GM12878 (cell line): ENCODE measurements at regions not wholly inside any gene's neighbourhood (a gene's known extent, or its start where the extent isn't known, plus 50 kb on each side); places are given as distances from the start of the nearest gene placed in this dataset.

Source experiments
- BCL11A ChIP-seq: IDR thresholded peaks from 2 replicates; pipeline ENCODE4 v1.6.1; 2011; ENCODE audit warnings: low read depth, low read length
- IRF4 ChIP-seq: IDR thresholded peaks from 2 replicates; pipeline ENCODE4 v1.6.1; 2011; ENCODE audit warnings: low read depth, low read length
- JUNB ChIP-seq: IDR thresholded peaks from 2 replicates; pipeline ENCODE4 v1.6.1; 2016; ENCODE audit warnings: antibody characterized with exemption, mild to moderate bottlenecking
- PAX8 ChIP-seq: fragments of 450-650 bp; IDR thresholded peaks from 2 replicates; pipeline ENCODE4 v1.6.1; 2017; ENCODE audit warnings: mild to moderate bottlenecking, moderate library complexity
- POLR2A ChIP-seq: IDR thresholded peaks from 2 replicates; pipeline ENCODE4 v1.6.1; 2011; ENCODE audit warnings: low read depth, mild to moderate bottlenecking, low read length
- STAT1 ChIP-seq: fragments of 450-650 bp; conservative IDR thresholded peaks from 2 replicates; pipeline ENCODE4 v1.6.1; 2014; ENCODE audit warnings: antibody characterized with exemption, mild to moderate bottlenecking
- TCF3 ChIP-seq: IDR thresholded peaks from 2 replicates; pipeline ENCODE4 v1.6.1; 2012; ENCODE audit warnings: low read depth, mild to moderate bottlenecking, low read length, borderline replicate concordance; ENCODE audit not compliant: insufficient read depth
- TCF7 ChIP-seq: IDR thresholded peaks from 2 replicates; pipeline ENCODE4 v1.6.1; 2014; ENCODE audit warnings: antibody characterized with exemption, borderline replicate concordance
- ZNF622 ChIP-seq: fragments of 450-650 bp; IDR thresholded peaks from 2 replicates; pipeline ENCODE4 v1.6.1; 2017; ENCODE audit warnings: mild to moderate bottlenecking, inconsistent platforms
- TF ChIP-seq, protein P1 (sequence below): IDR thresholded peaks from 2 replicates; pipeline ENCODE4 v1.6.1; 2011; ENCODE audit warnings: borderline replicate concordance, low read depth, mild to moderate bottlenecking, moderate library complexity, low read length; ENCODE audit not compliant: insufficient read depth, poor library complexity, severe bottlenecking
- TF ChIP-seq, protein P2 (sequence below): fragments of 450-650 bp; formaldehyde crosslinking; IDR thresholded peaks from 2 replicates; pipeline ENCODE4 v1.4.0; 2022; ENCODE audit warnings: mild to moderate bottlenecking, moderate library complexity
- TF ChIP-seq, protein P3 (sequence below): IDR thresholded peaks from 2 replicates; pipeline ENCODE4 v1.6.1; 2012; ENCODE audit warnings: improper control_type of control experiment, low read depth, low read length; ENCODE audit not compliant: insufficient replicate concordance
- TF ChIP-seq, protein P4 (sequence below): fragments of 450-650 bp; IDR thresholded peaks from 2 replicates; pipeline ENCODE4 v1.6.1; 2017; ENCODE audit warnings: borderline replicate concordance
- TF ChIP-seq, protein P5 (sequence below): fragments of 450-650 bp; IDR thresholded peaks from 2 replicates; pipeline ENCODE4 v1.6.1; 2018; ENCODE audit warnings: mild to moderate bottlenecking, low read depth, moderate library complexity; ENCODE audit not compliant: partially characterized antibody

DNA sequence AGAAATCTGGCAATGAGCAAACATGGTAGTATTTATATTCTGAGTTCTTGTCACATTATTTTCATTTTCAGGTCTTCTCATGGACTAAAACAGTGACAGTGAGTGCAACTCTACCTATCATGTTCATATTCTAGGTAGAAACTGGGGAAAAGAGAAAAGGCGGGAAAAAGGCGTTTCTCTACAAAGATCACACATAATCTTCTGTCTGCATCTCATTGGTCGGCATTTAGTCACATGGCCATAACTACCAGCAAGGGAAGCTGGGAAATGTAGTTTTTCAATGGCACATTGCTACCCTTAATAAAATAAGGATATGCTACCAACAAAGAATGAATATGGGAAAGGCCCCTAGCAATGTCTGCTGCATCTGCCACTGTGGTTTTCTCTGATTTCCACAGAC is 57.6 kb upstream of the B3GAT1 start (continued):
- TF ChIP-seq, protein P1, sequence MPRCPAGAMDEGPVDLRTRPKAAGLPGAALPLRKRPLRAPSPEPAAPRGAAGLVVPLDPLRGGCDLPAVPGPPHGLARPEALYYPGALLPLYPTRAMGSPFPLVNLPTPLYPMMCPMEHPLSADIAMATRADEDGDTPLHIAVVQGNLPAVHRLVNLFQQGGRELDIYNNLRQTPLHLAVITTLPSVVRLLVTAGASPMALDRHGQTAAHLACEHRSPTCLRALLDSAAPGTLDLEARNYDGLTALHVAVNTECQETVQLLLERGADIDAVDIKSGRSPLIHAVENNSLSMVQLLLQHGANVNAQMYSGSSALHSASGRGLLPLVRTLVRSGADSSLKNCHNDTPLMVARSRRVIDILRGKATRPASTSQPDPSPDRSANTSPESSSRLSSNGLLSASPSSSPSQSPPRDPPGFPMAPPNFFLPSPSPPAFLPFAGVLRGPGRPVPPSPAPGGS: no peak
- TF ChIP-seq TCF7 (no peak), STAT1 (no peak), BCL11A (no peak), ZNF622 (no peak), PAX8 (no peak), IRF4 (no peak), TCF3 (no peak), JUNB (no peak), POLR2A (no peak)
- TF ChIP-seq, protein P2, sequence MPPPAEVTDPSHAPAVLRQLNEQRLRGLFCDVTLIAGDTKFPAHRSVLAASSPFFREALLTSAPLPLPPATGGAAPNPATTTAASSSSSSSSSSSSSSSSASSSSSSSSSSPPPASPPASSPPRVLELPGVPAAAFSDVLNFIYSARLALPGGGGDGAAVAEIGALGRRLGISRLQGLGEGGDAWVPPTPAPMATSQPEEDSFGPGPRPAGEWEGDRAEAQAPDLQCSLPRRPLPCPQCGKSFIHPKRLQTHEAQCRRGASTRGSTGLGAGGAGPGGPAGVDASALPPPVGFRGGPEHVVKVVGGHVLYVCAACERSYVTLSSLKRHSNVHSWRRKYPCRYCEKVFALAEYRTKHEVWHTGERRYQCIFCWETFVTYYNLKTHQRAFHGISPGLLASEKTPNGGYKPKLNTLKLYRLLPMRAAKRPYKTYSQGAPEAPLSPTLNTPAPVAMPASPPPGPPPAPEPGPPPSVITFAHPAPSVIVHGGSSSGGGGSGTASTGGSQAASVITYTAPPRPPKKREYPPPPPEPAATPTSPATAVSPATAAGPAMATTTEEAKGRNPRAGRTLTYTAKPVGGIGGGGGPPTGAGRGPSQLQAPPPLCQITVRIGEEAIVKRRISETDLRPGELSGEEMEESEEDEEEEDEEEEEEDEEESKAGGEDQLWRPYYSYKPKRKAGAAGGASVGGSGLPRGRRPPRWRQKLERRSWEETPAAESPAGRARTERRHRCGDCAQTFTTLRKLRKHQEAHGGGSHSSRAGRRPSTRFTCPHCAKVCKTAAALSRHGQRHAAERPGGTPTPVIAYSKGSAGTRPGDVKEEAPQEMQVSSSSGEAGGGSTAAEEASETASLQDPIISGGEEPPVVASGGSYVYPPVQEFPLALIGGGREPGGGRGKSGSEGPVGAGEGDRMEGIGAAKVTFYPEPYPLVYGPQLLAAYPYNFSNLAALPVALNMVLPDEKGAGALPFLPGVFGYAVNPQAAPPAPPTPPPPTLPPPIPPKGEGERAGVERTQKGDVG (CRISPR knock-in tag): no peak
- TF ChIP-seq, protein P3, sequence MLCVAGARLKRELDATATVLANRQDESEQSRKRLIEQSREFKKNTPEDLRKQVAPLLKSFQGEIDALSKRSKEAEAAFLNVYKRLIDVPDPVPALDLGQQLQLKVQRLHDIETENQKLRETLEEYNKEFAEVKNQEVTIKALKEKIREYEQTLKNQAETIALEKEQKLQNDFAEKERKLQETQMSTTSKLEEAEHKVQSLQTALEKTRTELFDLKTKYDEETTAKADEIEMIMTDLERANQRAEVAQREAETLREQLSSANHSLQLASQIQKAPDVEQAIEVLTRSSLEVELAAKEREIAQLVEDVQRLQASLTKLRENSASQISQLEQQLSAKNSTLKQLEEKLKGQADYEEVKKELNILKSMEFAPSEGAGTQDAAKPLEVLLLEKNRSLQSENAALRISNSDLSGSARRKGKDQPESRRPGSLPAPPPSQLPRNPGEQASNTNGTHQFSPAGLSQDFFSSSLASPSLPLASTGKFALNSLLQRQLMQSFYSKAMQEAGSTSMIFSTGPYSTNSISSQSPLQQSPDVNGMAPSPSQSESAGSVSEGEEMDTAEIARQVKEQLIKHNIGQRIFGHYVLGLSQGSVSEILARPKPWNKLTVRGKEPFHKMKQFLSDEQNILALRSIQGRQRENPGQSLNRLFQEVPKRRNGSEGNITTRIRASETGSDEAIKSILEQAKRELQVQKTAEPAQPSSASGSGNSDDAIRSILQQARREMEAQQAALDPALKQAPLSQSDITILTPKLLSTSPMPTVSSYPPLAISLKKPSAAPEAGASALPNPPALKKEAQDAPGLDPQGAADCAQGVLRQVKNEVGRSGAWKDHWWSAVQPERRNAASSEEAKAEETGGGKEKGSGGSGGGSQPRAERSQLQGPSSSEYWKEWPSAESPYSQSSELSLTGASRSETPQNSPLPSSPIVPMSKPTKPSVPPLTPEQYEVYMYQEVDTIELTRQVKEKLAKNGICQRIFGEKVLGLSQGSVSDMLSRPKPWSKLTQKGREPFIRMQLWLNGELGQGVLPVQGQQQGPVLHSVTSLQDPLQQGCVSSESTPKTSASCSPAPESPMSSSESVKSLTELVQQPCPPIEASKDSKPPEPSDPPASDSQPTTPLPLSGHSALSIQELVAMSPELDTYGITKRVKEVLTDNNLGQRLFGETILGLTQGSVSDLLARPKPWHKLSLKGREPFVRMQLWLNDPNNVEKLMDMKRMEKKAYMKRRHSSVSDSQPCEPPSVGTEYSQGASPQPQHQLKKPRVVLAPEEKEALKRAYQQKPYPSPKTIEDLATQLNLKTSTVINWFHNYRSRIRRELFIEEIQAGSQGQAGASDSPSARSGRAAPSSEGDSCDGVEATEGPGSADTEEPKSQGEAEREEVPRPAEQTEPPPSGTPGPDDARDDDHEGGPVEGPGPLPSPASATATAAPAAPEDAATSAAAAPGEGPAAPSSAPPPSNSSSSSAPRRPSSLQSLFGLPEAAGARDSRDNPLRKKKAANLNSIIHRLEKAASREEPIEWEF: no peak
- TF ChIP-seq, protein P4, sequence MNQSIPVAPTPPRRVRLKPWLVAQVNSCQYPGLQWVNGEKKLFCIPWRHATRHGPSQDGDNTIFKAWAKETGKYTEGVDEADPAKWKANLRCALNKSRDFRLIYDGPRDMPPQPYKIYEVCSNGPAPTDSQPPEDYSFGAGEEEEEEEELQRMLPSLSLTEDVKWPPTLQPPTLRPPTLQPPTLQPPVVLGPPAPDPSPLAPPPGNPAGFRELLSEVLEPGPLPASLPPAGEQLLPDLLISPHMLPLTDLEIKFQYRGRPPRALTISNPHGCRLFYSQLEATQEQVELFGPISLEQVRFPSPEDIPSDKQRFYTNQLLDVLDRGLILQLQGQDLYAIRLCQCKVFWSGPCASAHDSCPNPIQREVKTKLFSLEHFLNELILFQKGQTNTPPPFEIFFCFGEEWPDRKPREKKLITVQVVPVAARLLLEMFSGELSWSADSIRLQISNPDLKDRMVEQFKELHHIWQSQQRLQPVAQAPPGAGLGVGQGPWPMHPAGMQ: no peak
- TF ChIP-seq, protein P5, sequence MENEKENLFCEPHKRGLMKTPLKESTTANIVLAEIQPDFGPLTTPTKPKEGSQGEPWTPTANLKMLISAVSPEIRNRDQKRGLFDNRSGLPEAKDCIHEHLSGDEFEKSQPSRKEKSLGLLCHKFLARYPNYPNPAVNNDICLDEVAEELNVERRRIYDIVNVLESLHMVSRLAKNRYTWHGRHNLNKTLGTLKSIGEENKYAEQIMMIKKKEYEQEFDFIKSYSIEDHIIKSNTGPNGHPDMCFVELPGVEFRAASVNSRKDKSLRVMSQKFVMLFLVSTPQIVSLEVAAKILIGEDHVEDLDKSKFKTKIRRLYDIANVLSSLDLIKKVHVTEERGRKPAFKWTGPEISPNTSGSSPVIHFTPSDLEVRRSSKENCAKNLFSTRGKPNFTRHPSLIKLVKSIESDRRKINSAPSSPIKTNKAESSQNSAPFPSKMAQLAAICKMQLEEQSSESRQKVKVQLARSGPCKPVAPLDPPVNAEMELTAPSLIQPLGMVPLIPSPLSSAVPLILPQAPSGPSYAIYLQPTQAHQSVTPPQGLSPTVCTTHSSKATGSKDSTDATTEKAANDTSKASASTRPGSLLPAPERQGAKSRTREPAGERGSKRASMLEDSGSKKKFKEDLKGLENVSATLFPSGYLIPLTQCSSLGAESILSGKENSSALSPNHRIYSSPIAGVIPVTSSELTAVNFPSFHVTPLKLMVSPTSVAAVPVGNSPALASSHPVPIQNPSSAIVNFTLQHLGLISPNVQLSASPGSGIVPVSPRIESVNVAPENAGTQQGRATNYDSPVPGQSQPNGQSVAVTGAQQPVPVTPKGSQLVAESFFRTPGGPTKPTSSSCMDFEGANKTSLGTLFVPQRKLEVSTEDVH: no peak
